ENCODE measurements at regions not wholly inside any gene's neighbourhood (a gene's known extent, or its start where the extent isn't known, plus 50 kb on each side); places are given as distances from the start of the nearest gene placed in this dataset.

DNA sequence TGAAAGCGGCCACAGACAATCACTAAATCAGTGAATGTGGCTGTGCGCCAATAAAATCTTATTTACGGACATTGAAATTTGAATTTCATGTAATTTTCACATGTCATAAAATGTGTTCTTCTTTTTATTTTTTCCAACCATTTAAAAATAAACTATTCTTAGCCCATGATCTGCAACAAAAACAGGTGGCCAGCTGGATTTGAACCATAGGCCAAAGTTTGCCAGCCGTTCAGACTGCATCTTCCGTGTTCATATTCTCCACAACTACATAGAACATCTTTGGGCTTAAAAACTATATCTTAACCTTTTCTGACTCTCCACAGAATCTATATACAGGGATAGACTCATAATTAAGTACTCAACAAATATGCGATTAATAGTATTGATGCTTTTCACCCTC, 81.2 kb upstream of the RALGPS2 start:
- Mint-ChIP-seq H3K9me3 (no peaks in the 10 kb centered on the region), H3K36me3 (ENCODE audit: low read depth) (no peaks in the 10 kb centered on the region), H3K4me1 (peaks cover 7% of the 10 kb centered on the region), H3K4me3 (no peak overlapping the region), H3K27me3 (ENCODE audit: insufficient read depth) (no peaks in the 10 kb centered on the region), H3K27ac (no peak overlapping the region)
- DNase-seq: no peak
- Histone ChIP-seq H3K27ac (ENCODE audit: low read depth, low read length) (no peak overlapping the region), H3K36me3 (ENCODE audit: control insufficient read depth, insufficient read depth, low read length) (no peaks in the 10 kb centered on the region), H3K4me1 (ENCODE audit: control insufficient read depth, insufficient read depth, low read length) (peaks cover 3% of the 10 kb centered on the region), H3K9me3 (ENCODE audit: control insufficient read depth, low read length) (no peaks in the 10 kb centered on the region), H3K9ac (ENCODE audit: extremely low read depth, low read length, poor library complexity, severe bottlenecking) (no peak overlapping the region), H3K4me3 (ENCODE audit: low read length) (no peak overlapping the region), H3K27me3 (ENCODE audit: control insufficient read depth, insufficient read depth, low read length, poor library complexity, severe bottlenecking) (no peaks in the 10 kb centered on the region)
- TF ChIP-seq, protein P1, sequence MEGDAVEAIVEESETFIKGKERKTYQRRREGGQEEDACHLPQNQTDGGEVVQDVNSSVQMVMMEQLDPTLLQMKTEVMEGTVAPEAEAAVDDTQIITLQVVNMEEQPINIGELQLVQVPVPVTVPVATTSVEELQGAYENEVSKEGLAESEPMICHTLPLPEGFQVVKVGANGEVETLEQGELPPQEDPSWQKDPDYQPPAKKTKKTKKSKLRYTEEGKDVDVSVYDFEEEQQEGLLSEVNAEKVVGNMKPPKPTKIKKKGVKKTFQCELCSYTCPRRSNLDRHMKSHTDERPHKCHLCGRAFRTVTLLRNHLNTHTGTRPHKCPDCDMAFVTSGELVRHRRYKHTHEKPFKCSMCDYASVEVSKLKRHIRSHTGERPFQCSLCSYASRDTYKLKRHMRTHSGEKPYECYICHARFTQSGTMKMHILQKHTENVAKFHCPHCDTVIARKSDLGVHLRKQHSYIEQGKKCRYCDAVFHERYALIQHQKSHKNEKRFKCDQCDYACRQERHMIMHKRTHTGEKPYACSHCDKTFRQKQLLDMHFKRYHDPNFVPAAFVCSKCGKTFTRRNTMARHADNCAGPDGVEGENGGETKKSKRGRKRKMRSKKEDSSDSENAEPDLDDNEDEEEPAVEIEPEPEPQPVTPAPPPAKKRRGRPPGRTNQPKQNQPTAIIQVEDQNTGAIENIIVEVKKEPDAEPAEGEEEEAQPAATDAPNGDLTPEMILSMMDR (conservative IDR thresholded peaks at IDR 0.05): no peak
- 94 to 95% methylated on average over 6 of the region's 6 CpGs for WGBS, 2 experiments (ENCODE audit: insufficient coverage in 1 of 2, insufficient read length in 1 of 2)

DNA sequence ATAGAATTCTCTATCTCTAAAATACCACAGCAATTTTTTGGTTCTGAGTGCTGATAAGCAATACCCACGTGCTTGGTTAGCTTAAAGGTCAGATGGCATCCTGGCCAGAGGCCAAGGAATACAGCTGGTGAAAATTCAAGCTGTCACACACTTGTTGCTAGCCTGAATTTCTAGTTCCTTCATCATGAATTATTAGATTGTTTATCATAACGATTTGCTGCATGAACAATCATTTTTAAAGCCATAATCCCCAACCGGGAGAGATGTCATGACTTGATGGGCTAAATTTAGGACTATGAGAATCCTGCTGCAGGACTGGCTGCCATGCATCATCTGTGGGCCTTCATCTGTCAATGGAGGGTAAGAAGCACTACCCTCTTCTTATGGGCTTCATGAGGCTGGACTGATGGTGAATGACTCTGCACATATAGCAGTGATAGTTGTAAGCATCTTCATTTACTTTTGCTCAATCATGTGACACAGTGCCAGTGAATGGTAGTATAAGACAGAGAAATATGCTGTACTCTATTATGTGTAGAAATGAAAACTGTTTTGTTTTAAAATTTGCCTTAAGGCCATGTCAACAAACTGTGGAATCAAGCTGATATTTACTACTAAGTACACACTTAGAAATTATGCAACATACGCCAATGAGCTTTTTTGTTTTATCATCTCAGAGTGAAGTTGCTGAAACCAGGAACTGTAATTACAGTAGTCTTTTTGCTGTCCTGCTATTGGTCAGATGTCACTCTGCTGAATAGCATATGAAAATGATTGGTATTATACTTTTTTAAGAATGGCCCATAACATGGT, 80.5 kb upstream of the RALGPS2 start:
- no peak for DNase-seq
- TF ChIP-seq, protein P1 (conservative IDR thresholded peaks at IDR 0.05): no peak
- no peak overlapping the region for H3K27ac Mint-ChIP-seq
- H3K4me3 Mint-ChIP-seq: no peak overlapping the region
- Histone ChIP-seq H3K27ac (ENCODE audit: low read depth, low read length) (peak overlapping the region; percentile 97), H3K4me1 (ENCODE audit: control insufficient read depth, insufficient read depth, low read length) (peaks cover 3% of the 10 kb centered on the region), H3K9me3 (ENCODE audit: control insufficient read depth, low read length) (no peaks in the 10 kb centered on the region), H3K9ac (ENCODE audit: extremely low read depth, low read length, poor library complexity, severe bottlenecking) (no peak overlapping the region), H3K27me3 (ENCODE audit: control insufficient read depth, insufficient read depth, low read length, poor library complexity, severe bottlenecking) (no peaks in the 10 kb centered on the region), H3K36me3 (ENCODE audit: control insufficient read depth, insufficient read depth, low read length) (no peaks in the 10 kb centered on the region), H3K4me3 (ENCODE audit: low read length) (no peak overlapping the region)
- no peaks in the 10 kb centered on the region for H3K9me3 Mint-ChIP-seq
- WGBS, 2 experiments (ENCODE audit: insufficient coverage in 1 of 2, insufficient read length in 1 of 2): 83 to 87% methylated on average over 4 of the region's 4 CpGs
- peaks cover 7% of the 10 kb centered on the region for H3K4me1 Mint-ChIP-seq
- no peaks in the 10 kb centered on the region for H3K36me3 Mint-ChIP-seq (ENCODE audit: low read depth)
- H3K27me3 Mint-ChIP-seq (ENCODE audit: insufficient read depth): no peaks in the 10 kb centered on the region

DNA sequence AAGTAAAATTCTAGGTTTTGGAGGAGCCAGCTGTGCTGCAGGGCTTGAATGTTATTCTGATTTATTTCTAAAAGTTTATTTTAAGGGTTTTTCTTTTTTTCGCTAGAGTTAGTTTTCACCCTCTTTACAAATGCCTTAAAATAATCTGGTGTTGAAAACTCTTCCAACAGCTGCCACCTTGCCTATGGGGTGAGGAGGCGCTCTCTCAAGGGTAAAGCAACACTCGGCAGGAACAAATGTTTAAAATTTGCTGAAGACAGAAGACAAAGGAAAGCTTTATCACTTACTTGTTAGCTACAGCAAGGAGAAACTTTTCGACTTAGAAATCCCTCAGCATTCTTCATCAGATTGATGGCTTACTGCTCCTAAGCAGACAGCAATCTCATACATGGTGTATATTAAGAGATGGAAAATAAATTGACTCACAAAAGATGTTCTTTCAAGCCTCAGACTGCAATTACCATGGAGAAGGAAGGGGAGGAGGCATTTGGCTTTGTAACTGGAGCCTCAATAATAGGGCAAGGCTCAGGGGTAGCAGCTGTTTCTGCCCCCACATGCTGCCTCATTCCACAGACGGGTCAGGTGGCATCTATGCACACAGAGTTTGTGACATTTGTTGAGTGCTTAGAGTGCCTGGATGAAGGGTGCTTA, 79.8 kb upstream of the RALGPS2 start:
- 30 to 51% methylated on average over 3 to 5 of the region's 5 CpGs for WGBS, 2 experiments (ENCODE audit: insufficient coverage in 1 of 2, insufficient read length in 1 of 2)
- Histone ChIP-seq H3K36me3 (ENCODE audit: control insufficient read depth, insufficient read depth, low read length) (no peaks in the 10 kb centered on the region), H3K4me1 (ENCODE audit: control insufficient read depth, insufficient read depth, low read length) (peaks cover 3% of the 10 kb centered on the region), H3K9me3 (ENCODE audit: control insufficient read depth, low read length) (no peaks in the 10 kb centered on the region), H3K4me3 (ENCODE audit: low read length) (no peak overlapping the region), H3K27me3 (ENCODE audit: control insufficient read depth, insufficient read depth, low read length, poor library complexity, severe bottlenecking) (no peaks in the 10 kb centered on the region), H3K27ac (ENCODE audit: low read depth, low read length) (peak overlapping the region; percentile 97), H3K9ac (ENCODE audit: extremely low read depth, low read length, poor library complexity, severe bottlenecking) (peak overlapping the region; percentile 20)
- H3K9me3 Mint-ChIP-seq: no peaks in the 10 kb centered on the region
- no peak overlapping the region for H3K27ac Mint-ChIP-seq
- DNase-seq: peak; percentile 55
- H3K27me3 Mint-ChIP-seq (ENCODE audit: insufficient read depth): no peaks in the 10 kb centered on the region
- no peak overlapping the region for H3K4me3 Mint-ChIP-seq
- H3K4me1 Mint-ChIP-seq: peaks cover 7% of the 10 kb centered on the region
- no peaks in the 10 kb centered on the region for H3K36me3 Mint-ChIP-seq (ENCODE audit: low read depth)
- TF ChIP-seq, protein P1 (conservative IDR thresholded peaks at IDR 0.05): no peak
